ENCODE measurements at regions not wholly inside any gene's neighbourhood (a gene's known extent, or its start where the extent isn't known, plus 50 kb on each side); places are given as distances from the start of the nearest gene placed in this dataset.

DNA sequence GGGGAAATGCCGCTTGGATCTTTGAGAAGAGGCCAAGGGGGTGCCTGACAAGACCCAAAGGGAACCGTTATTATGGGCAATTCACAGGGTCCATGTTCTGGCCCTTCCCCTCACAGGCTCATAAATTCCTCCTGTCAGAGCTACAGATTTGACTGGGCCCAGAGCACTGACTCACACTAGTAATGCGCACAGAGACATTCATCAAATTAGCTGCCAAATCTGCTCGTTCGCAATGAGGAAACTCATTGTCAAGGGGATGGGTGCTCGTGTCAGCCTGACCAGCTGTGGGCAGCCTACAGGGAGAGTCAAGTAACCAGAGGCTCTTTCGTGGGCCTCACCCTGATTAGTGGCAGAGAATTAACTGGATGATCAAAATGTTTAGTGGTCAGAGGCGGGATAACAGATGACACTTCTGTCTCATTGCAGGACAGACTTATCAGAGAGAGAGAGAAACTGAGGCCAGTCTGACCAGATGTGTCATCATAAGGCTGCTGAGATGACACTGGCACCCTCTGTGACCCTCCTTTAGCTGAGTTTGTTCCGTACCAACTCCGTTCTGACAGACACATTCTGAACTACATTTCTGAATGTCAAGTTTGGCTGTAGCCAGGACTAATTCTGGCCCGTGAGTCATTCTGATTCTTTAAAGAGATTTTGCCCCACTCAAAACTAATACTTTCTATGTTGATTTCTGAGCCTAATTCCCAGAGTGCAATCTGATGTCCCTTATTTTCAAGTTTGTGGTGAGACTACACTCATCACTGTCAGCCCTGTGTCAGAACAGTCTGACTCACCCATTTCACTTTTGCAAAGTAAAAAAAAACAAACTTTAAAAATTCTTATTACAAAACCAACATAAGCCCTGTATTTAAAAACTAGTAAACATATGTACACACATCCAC, 377.1 kb downstream of the ACTL7B start (continued):
- TF ChIP-seq REST (IDR thresholded peaks at IDR 0.05; ENCODE audit: low read depth) (no peak), EZH2 (IDR thresholded peaks at IDR 0.05) (no peak)

GRCh38 chr9:108477529-108478006, 378.2 kb downstream of the ACTL7B start:
- Histone ChIP-seq H3K4me2 (ENCODE audit: low read length) (peak overlapping the region; percentile 57; the same call in 1 of the 2 replicates), H3K4me3 (replicated peaks in 1 of 2; ENCODE audit: low read depth in 1 of 2, low read length in 2 of 2) (no peak overlapping the region), H3K27ac (ENCODE audit: low read depth, low read length) (no peak overlapping the region), H3K36me3 (ENCODE audit: control insufficient read depth in 1 of 2, insufficient read depth in 2 of 2, low read length in 2 of 2) (no peaks in the 10 kb centered on the region), H3K9me2 (ENCODE audit: insufficient read depth) (no peaks in the 10 kb centered on the region), H3K79me2 (ENCODE audit: insufficient read depth, low read length) (no peaks in the 10 kb centered on the region), H3K9me3 (ENCODE audit: control insufficient read depth in 1 of 2, insufficient read depth in 1 of 2, low read depth in 1 of 2, low read length in 2 of 2) (no peaks in the 10 kb centered on the region), H3K9ac (ENCODE audit: low read length) (no peak overlapping the region), H3K4me1 (ENCODE audit: control insufficient read depth in 1 of 2, insufficient read depth in 2 of 2, low read length in 2 of 2) (peaks cover 10 to 38% of the 10 kb centered on the region in 2 experiments; a peak in 3 of 4 replicates), H4K20me1 (ENCODE audit: insufficient read depth) (no peaks in the 10 kb centered on the region), H2AFZ (ENCODE audit: low read depth, low read length, poor library complexity, severe bottlenecking) (peak overlapping the region; percentile 75), H3K27me3 (ENCODE audit: insufficient read depth, low read length) (no peaks in the 10 kb centered on the region; the same call in 1 of the 2 replicates)
- no peak for DNase-seq (ENCODE audit: low read depth, low spot score)
- RAD21 ChIA-PET (ENCODE audit: low non-redundant PET in 1 of 2, low total read pairs in 2 of 2, uncharacterized antibody in 2 of 2, unreplicated experiment in 2 of 2) = no interaction called here
- intact Hi-C loops (cut with micrococcal nuclease) = no loop called here
- POLR2A ChIA-PET = no interaction called here
- TF ChIP-seq REST (IDR thresholded peaks at IDR 0.05; ENCODE audit: low read depth) (no peak), POLR2A (IDR thresholded peaks at IDR 0.05; ENCODE audit: borderline replicate concordance, extremely low read depth, insufficient read depth, insufficient read length) (no peak), ZNF274 (IDR thresholded peaks at IDR 0.05; ENCODE audit: low read depth, low read length) (no peak), YY1 (IDR thresholded peaks at IDR 0.05; ENCODE audit: extremely low read depth, insufficient replicate concordance, low read depth, low read length) (no peak), FOSL1 (IDR thresholded peaks at IDR 0.05; ENCODE audit: low read depth) (peak; percentile 38), ZFX (IDR thresholded peaks at IDR 0.05) (no peak), POLR2AphosphoS5 (IDR thresholded peaks at IDR 0.05; ENCODE audit: low read depth, low read length) (no peak), SRF (IDR thresholded peaks at IDR 0.05; ENCODE audit: low read depth) (no peak), CEBPB (IDR thresholded peaks at IDR 0.05; ENCODE audit: low read depth) (peak; percentile 22; the same call in 1 of the 2 replicates), ELF1 (IDR thresholded peaks at IDR 0.05; ENCODE audit: borderline replicate concordance, low read depth) (no peak), CTCF (IDR thresholded peaks at IDR 0.05 in 2 of 3, conservative IDR thresholded peaks at IDR 0.05 in 1 of 3; ENCODE audit: borderline replicate concordance in 1 of 3, insufficient read depth in 1 of 3, low read depth in 2 of 3, low read length in 2 of 3) (no peak), RAD21 (IDR thresholded peaks at IDR 0.05; ENCODE audit: low read depth) (no peak)
- TF ChIP-seq, protein P1, sequence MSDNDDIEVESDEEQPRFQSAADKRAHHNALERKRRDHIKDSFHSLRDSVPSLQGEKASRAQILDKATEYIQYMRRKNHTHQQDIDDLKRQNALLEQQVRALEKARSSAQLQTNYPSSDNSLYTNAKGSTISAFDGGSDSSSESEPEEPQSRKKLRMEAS (IDR thresholded peaks at IDR 0.05) = no peak
- ATAC-seq = no peak
- BruUV-seq (replicated peaks) = no TSS peak
- CTCF ChIA-PET = no interaction called here

Measured in HCT116 (cell line).